22Rv1 (cell line): ENCODE measurements at regions not wholly inside any gene's neighbourhood (a gene's known extent, or its start where the extent isn't known, plus 50 kb on each side); places are given as distances from the start of the nearest gene placed in this dataset.

Experiments used
- ZFX ChIP-seq: fragments of 450-650 bp; IDR thresholded peaks from 2 replicates; pipeline ENCODE4 v1.6.1; 2017; ENCODE audit warnings: antibody characterized with exemption, borderline replicate concordance
- TF ChIP-seq, protein P1 (sequence below): fragments of 450-650 bp; IDR thresholded peaks from 2 replicates; pipeline ENCODE4 v1.5.1; 2017; ENCODE audit warnings: mild to moderate bottlenecking

- TF ChIP-seq, protein P1, sequence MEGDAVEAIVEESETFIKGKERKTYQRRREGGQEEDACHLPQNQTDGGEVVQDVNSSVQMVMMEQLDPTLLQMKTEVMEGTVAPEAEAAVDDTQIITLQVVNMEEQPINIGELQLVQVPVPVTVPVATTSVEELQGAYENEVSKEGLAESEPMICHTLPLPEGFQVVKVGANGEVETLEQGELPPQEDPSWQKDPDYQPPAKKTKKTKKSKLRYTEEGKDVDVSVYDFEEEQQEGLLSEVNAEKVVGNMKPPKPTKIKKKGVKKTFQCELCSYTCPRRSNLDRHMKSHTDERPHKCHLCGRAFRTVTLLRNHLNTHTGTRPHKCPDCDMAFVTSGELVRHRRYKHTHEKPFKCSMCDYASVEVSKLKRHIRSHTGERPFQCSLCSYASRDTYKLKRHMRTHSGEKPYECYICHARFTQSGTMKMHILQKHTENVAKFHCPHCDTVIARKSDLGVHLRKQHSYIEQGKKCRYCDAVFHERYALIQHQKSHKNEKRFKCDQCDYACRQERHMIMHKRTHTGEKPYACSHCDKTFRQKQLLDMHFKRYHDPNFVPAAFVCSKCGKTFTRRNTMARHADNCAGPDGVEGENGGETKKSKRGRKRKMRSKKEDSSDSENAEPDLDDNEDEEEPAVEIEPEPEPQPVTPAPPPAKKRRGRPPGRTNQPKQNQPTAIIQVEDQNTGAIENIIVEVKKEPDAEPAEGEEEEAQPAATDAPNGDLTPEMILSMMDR, result no peak
- no peak for TF ChIP-seq ZFX
These were observed 209.0 kb downstream of the MC4R start for GRCh38 chr18:60163622-60164021.
